T-cell (primary cell): ENCODE measurements at regions not wholly inside any gene's neighbourhood (a gene's known extent, or its start where the extent isn't known, plus 50 kb on each side); places are given as distances from the start of the nearest gene placed in this dataset.

Experiments used
- ATAC-seq, 4 experiments: fragments of 200-7000 bp in 3 of 4; fragments of 150-1000 bp in 1 of 4; cut with Tn5 transposase; replicated peaks in 1 of 4; 1 replicate in 3 of 4; 2 replicates in 1 of 4; pipeline ENCODE4 v1.10.0; 2021; ENCODE audit warnings: moderate library complexity in 3 of 4, mild to moderate bottlenecking in 2 of 4, moderate number of reproducible peaks in 1 of 4
- CTCF ChIA-PET, 2 donors: fragments of 300-600 bp; sonication (Branson Sonifier 250); formaldehyde crosslinking; loops; one replicate each; lab custom pipeline; 2022; ENCODE audit warnings: antibody characterized with exemption in 2 of 2; lab: Charles Lee
- POLR2A ChIA-PET, 2 donors: fragments of 300-600 bp; sonication (Branson Sonifier 250); formaldehyde crosslinking; loops; one replicate each; lab custom pipeline; 2022; ENCODE audit warnings: antibody characterized with exemption in 2 of 2; lab: Charles Lee
- DNase-seq, 35 experiments: peaks; one replicate each; pipeline versions ENCODE4 v3.0.0 to v3.0.0-alpha.2; 2013 to 2023
- H3K27ac ChIP-seq: one replicate; pipeline ENCODE4 v1.5.1; 2013; ENCODE audit warnings: low read length
- H3K27me3 ChIP-seq, 2 experiments: replicated peaks in 1 of 2; 1 replicate in 1 of 2; 2 replicates in 1 of 2; pipeline versions ENCODE4 v1.6.1 to v1.7.0; 2013; ENCODE audit warnings: low read length in 1 of 2, mixed read lengths in 1 of 2; ENCODE audit not compliant: control insufficient read depth in 2 of 2, insufficient read depth in 2 of 2; ENCODE audit errors: extremely low read depth in 1 of 2
- H3K36me3 ChIP-seq, 2 donors: 1 replicate in 1 of 2; 2 replicates in 1 of 2; pipeline versions ENCODE4 v1.6.1 to v1.7.0; 2013; ENCODE audit warnings: low read length in 1 of 2; ENCODE audit not compliant: control insufficient read depth in 2 of 2, insufficient read depth in 1 of 2; ENCODE audit errors: extremely low read depth in 1 of 2
- H3K4me1 ChIP-seq, 2 experiments: 1 replicate in 1 of 2; 2 replicates in 1 of 2; pipeline versions ENCODE4 v1.6.1 to v1.7.0; 2013; ENCODE audit warnings: low read length in 2 of 2, mixed read lengths in 1 of 2; ENCODE audit not compliant: insufficient read depth in 2 of 2, control insufficient read depth in 1 of 2; ENCODE audit errors: extremely low read depth in 1 of 2
- H3K4me3 ChIP-seq, 2 donors: 1 replicate in 1 of 2; 2 replicates in 1 of 2; pipeline versions ENCODE4 v1.5.1 to v1.7.0; 2013; ENCODE audit warnings: mild to moderate bottlenecking in 2 of 2, low read length in 1 of 2, moderate library complexity in 1 of 2; ENCODE audit not compliant: control insufficient read depth in 1 of 2; ENCODE audit errors: extremely low read depth in 1 of 2
- H3K9me3 ChIP-seq: 2 replicates; pipeline ENCODE4 v1.7.0; 2013
- H3K27ac Mint-ChIP-seq, 2 donors: one replicate each; pipeline ENCODE4 v1.8.0; 2020 to 2021; ENCODE audit warnings: mild to moderate bottlenecking in 2 of 2, mixed read lengths in 2 of 2
- H3K27me3 Mint-ChIP-seq, 2 donors: one replicate each; pipeline ENCODE4 v1.8.0; 2021 to 2022; ENCODE audit warnings: mixed read lengths in 2 of 2
- H3K36me3 Mint-ChIP-seq: one replicate; pipeline ENCODE4 v1.8.0; 2021; ENCODE audit warnings: mixed read lengths
- H3K4me1 Mint-ChIP-seq, 3 donors: one replicate each; pipeline ENCODE4 v1.8.0; 2020 to 2022; ENCODE audit warnings: mixed read lengths in 3 of 3, mild to moderate bottlenecking in 1 of 3
- H3K4me3 Mint-ChIP-seq, 3 donors: one replicate each; pipeline ENCODE4 v1.8.0; 2020 to 2022; ENCODE audit warnings: mild to moderate bottlenecking in 3 of 3, mixed read lengths in 3 of 3, moderate library complexity in 3 of 3
- H3K9me3 Mint-ChIP-seq, 3 donors: one replicate each; pipeline ENCODE4 v1.8.0; 2020 to 2022; ENCODE audit warnings: mixed read lengths in 3 of 3
- WGBS: methylation state at CpG from one replicate; pipeline ENCODE4 v1.1.5; 2013; ENCODE audit warnings: missing lambda C conversion rate; ENCODE audit not compliant: insufficient coverage; 5-methylcytosine and 5-hydroxymethylcytosine counted together

- no peaks in the 10 kb centered on the region for H3K4me1 ChIP-seq
- no peak overlapping the region for H3K4me3 ChIP-seq
- H3K9me3 ChIP-seq = no peaks in the 10 kb centered on the region
- Mint-ChIP-seq H3K4me1 (no peaks in the 10 kb centered on the region), H3K4me3 (no peak overlapping the region), H3K27me3 (peaks cover 0 to 6% of the 10 kb centered on the region in 2 donors), H3K36me3 (no peaks in the 10 kb centered on the region), H3K9me3 (no peaks in the 10 kb centered on the region), H3K27ac (no peak overlapping the region)
- ChIA-PET CTCF (no interaction called here), POLR2A (no interaction called here)
- H3K36me3 ChIP-seq = no peaks in the 10 kb centered on the region
- no peak overlapping the region for H3K27ac ChIP-seq
- no peaks in the 10 kb centered on the region for H3K27me3 ChIP-seq
- ATAC-seq = no peak
- DNase-seq = no peak
Measured at GRCh38 chr4:141909541-141909940, 273.2 kb downstream of the IL15 start.

GRCh38 chr4:141912831-141913230 lies 276.4 kb downstream of the IL15 start:
- Histone ChIP-seq H3K27me3 (no peaks in the 10 kb centered on the region), H3K4me3 (no peak overlapping the region), H3K27ac (no peak overlapping the region), H3K36me3 (no peaks in the 10 kb centered on the region), H3K4me1 (no peaks in the 10 kb centered on the region), H3K9me3 (no peaks in the 10 kb centered on the region)
- ChIA-PET CTCF (interaction anchor here in 1 of 2 donors (0.6 to 0.7 kb wide), 2 partner anchors 11 to 999 kb away, joined by 3 to 4 read pairs; no protein-coding TSS in a partner anchor), POLR2A (no interaction called here)
- Mint-ChIP-seq H3K4me3 (no peak overlapping the region), H3K9me3 (no peaks in the 10 kb centered on the region), H3K27ac (no peak overlapping the region), H3K4me1 (no peaks in the 10 kb centered on the region), H3K36me3 (no peaks in the 10 kb centered on the region), H3K27me3 (peaks cover 0 to 6% of the 10 kb centered on the region in 2 donors)
- no peak for ATAC-seq
- peak in 1 of 35 experiments; percentile 2 for DNase-seq
- WGBS = 40% methylated on average over 1 of the region's 4 CpGs

- Mint-ChIP-seq H3K4me1 (no peaks in the 10 kb centered on the region), H3K27ac (no peak overlapping the region), H3K9me3 (no peaks in the 10 kb centered on the region), H3K36me3 (no peaks in the 10 kb centered on the region), H3K27me3 (peaks cover 0 to 6% of the 10 kb centered on the region in 2 donors), H3K4me3 (no peak overlapping the region)
- ATAC-seq (no peak), DNase-seq (no peak)
- no peaks in the 10 kb centered on the region for H3K4me1 ChIP-seq
- no peak overlapping the region for H3K27ac ChIP-seq
- H3K4me3 ChIP-seq = no peak overlapping the region
- no peaks in the 10 kb centered on the region for H3K9me3 ChIP-seq
- no CpG with 5 or more reads among the region's 1 CpG for WGBS
- H3K27me3 ChIP-seq = no peaks in the 10 kb centered on the region
- POLR2A ChIA-PET = no interaction called here
- no peaks in the 10 kb centered on the region for H3K36me3 ChIP-seq
- CTCF ChIA-PET = no interaction called here
Measured at GRCh38 chr4:141913928-141914327, 277.5 kb downstream of the IL15 start.

GRCh38 chr4:141914746-141915145 lies 278.4 kb downstream of the IL15 start:
- Mint-ChIP-seq H3K4me1 (no peaks in the 10 kb centered on the region), H3K36me3 (no peaks in the 10 kb centered on the region), H3K27me3 (peaks cover 0 to 2% of the 10 kb centered on the region in 2 donors), H3K9me3 (no peaks in the 10 kb centered on the region), H3K4me3 (no peak overlapping the region), H3K27ac (no peak overlapping the region)
- ChIA-PET POLR2A (no interaction called here), CTCF (no interaction called here)
- Histone ChIP-seq H3K4me1 (no peaks in the 10 kb centered on the region), H3K27ac (no peak overlapping the region), H3K27me3 (no peaks in the 10 kb centered on the region), H3K36me3 (no peaks in the 10 kb centered on the region), H3K4me3 (no peak overlapping the region), H3K9me3 (no peaks in the 10 kb centered on the region)
- no CpG with 5 or more reads among the region's 1 CpG for WGBS
- DNase-seq (no peak), ATAC-seq (no peak)

- H3K36me3 ChIP-seq = no peaks in the 10 kb centered on the region
- no peaks in the 10 kb centered on the region for H3K9me3 ChIP-seq
- ChIA-PET CTCF (no interaction called here), POLR2A (no interaction called here)
- Mint-ChIP-seq H3K4me3 (no peak overlapping the region), H3K9me3 (no peaks in the 10 kb centered on the region), H3K4me1 (no peaks in the 10 kb centered on the region), H3K27me3 (no peaks in the 10 kb centered on the region), H3K27ac (no peak overlapping the region), H3K36me3 (no peaks in the 10 kb centered on the region)
- no peak overlapping the region for H3K4me3 ChIP-seq
- WGBS = no CpG with 5 or more reads among the region's 3 CpGs
- H3K4me1 ChIP-seq = no peaks in the 10 kb centered on the region
- DNase-seq (no peak), ATAC-seq (no peak)
- no peaks in the 10 kb centered on the region for H3K27me3 ChIP-seq
- H3K27ac ChIP-seq = no peak overlapping the region
Measured at GRCh38 chr4:141919649-141920048, 283.3 kb downstream of the IL15 start.

- ChIA-PET CTCF (no interaction called here), POLR2A (no interaction called here)
- Histone ChIP-seq H3K27me3 (no peaks in the 10 kb centered on the region), H3K27ac (no peak overlapping the region), H3K9me3 (no peaks in the 10 kb centered on the region), H3K36me3 (no peaks in the 10 kb centered on the region), H3K4me3 (no peak overlapping the region), H3K4me1 (no peaks in the 10 kb centered on the region)
- H3K27me3 Mint-ChIP-seq = no peaks in the 10 kb centered on the region
- no peaks in the 10 kb centered on the region for H3K36me3 Mint-ChIP-seq
- no CpG with 5 or more reads among the region's 1 CpG for WGBS
- ATAC-seq (no peak), DNase-seq (no peak)
- H3K4me1 Mint-ChIP-seq = no peaks in the 10 kb centered on the region
- no peak overlapping the region for H3K27ac Mint-ChIP-seq
- no peaks in the 10 kb centered on the region for H3K9me3 Mint-ChIP-seq
- no peak overlapping the region for H3K4me3 Mint-ChIP-seq
Measured at GRCh38 chr4:141921293-141921692, 284.9 kb downstream of the IL15 start.

GRCh38 chr4:141922236-141922635 lies 285.9 kb downstream of the IL15 start:
- H3K4me3 Mint-ChIP-seq = no peak overlapping the region
- H3K27me3 ChIP-seq = no peaks in the 10 kb centered on the region
- H3K27ac ChIP-seq = no peak overlapping the region
- H3K36me3 Mint-ChIP-seq = no peaks in the 10 kb centered on the region
- ChIA-PET POLR2A (no interaction called here), CTCF (no interaction called here)
- WGBS = no CpG with 5 or more reads among the region's 2 CpGs
- H3K4me1 Mint-ChIP-seq = no peaks in the 10 kb centered on the region
- no peaks in the 10 kb centered on the region for H3K27me3 Mint-ChIP-seq
- no peak for DNase-seq
- no peaks in the 10 kb centered on the region for H3K36me3 ChIP-seq
- H3K4me3 ChIP-seq = no peak overlapping the region
- no peaks in the 10 kb centered on the region for H3K4me1 ChIP-seq
- H3K9me3 ChIP-seq = no peaks in the 10 kb centered on the region
- H3K27ac Mint-ChIP-seq = no peak overlapping the region
- no peaks in the 10 kb centered on the region for H3K9me3 Mint-ChIP-seq
- no peak for ATAC-seq
